Fibroblast of the aortic adventitia (primary cell): ENCODE measurements at regions not wholly inside any gene's neighbourhood (a gene's known extent, or its start where the extent isn't known, plus 50 kb on each side); places are given as distances from the start of the nearest gene placed in this dataset.

Experiments
- DNase-seq: peaks from one replicate; pipeline ENCODE4 v3.0.0-alpha.2; 2010; ENCODE audit warnings: low read depth
- H3K4me3 ChIP-seq: 2 replicates; pipeline ENCODE4 v1.5.1; 2011; ENCODE audit warnings: low read depth, mild to moderate bottlenecking, control low read depth, low read length, moderate library complexity
- CTCF ChIP-seq: IDR thresholded peaks from 2 replicates; pipeline ENCODE4 v1.5.1; 2011; ENCODE audit warnings: mild to moderate bottlenecking, low read length, control low read depth, inconsistent platforms; ENCODE audit not compliant: insufficient read depth

GRCh38 chr1:185409345-185409744 lies 92.3 kb upstream of the IVNS1ABP start:
- no peak overlapping the region for H3K4me3 ChIP-seq
- TF ChIP-seq CTCF, result no peak
- no peak for DNase-seq

- TF ChIP-seq CTCF, result no peak
- no peak overlapping the region for H3K4me3 ChIP-seq
- no peak for DNase-seq
These were observed 91.7 kb upstream of the IVNS1ABP start for GRCh38 chr1:185408700-185409270.

GRCh38 chr1:185406691-185407009 lies 89.6 kb upstream of the IVNS1ABP start:
- DNase-seq, result no peak
- H3K4me3 ChIP-seq, result no peak overlapping the region
- TF ChIP-seq CTCF, result no peak

- no peak for TF ChIP-seq CTCF
- H3K4me3 ChIP-seq, result no peak overlapping the region
- DNase-seq, result no peak
These were observed 89.1 kb upstream of the IVNS1ABP start for GRCh38 chr1:185406006-185406690.

GRCh38 chr1:185404907-185405568 lies 88.0 kb upstream of the IVNS1ABP start:
- H3K4me3 ChIP-seq, result peak overlapping the region; percentile 28

GRCh38 chr1:185404291-185404690 lies 87.2 kb upstream of the IVNS1ABP start:
- peak overlapping the region; percentile 29 for H3K4me3 ChIP-seq
- no peak for TF ChIP-seq CTCF
- DNase-seq, result peak; percentile 59

More at GRCh38 chr1:185404907-185405568, 88.0 kb upstream of the IVNS1ABP start:
- peak; percentile 27 for DNase-seq
- no peak for TF ChIP-seq CTCF
